Memory B cell (primary cell): ENCODE measurements at regions not wholly inside any gene's neighbourhood (a gene's known extent, or its start where the extent isn't known, plus 50 kb on each side); places are given as distances from the start of the nearest gene placed in this dataset.
A peak's percentile ranks its signal among the peaks of the same experiment; 100 is the strongest.

ENCODE experiments used
- ATAC-seq: fragments of 150-1000 bp; cut with Tn5 transposase; 2 replicates; pipeline ENCODE4 v1.10.0; 2021; ENCODE audit warnings: low read depth, mild to moderate bottlenecking, moderate library complexity
- DNase-seq, 2 donors: peaks; one replicate each; pipeline ENCODE4 v3.0.0; 2022; ENCODE audit warnings: low spot score in 2 of 2
- H3K27ac Mint-ChIP-seq: one replicate; pipeline ENCODE4 v1.8.0; 2022; ENCODE audit warnings: mild to moderate bottlenecking, moderate library complexity, mixed read lengths
- H3K27me3 Mint-ChIP-seq: one replicate; pipeline ENCODE4 v1.8.0; 2022; ENCODE audit warnings: mixed read lengths
- H3K36me3 Mint-ChIP-seq: one replicate; pipeline ENCODE4 v1.8.0; 2022; ENCODE audit warnings: mild to moderate bottlenecking, mixed read lengths
- H3K4me1 Mint-ChIP-seq: one replicate; pipeline ENCODE4 v1.8.0; 2022; ENCODE audit warnings: mixed read lengths
- H3K4me3 Mint-ChIP-seq: one replicate; pipeline ENCODE4 v1.8.0; 2022; ENCODE audit warnings: mild to moderate bottlenecking, moderate library complexity, mixed read lengths
- H3K9me3 Mint-ChIP-seq: one replicate; pipeline ENCODE4 v1.8.0; 2022; ENCODE audit warnings: mixed read lengths

GRCh38 chr19:5235458-5236219, 105.0 kb downstream of the PTPRS start:
- ATAC-seq, result no peak
- Mint-ChIP-seq H3K9me3 (no peaks in the 10 kb centered on the region), H3K4me1 (no peaks in the 10 kb centered on the region), H3K36me3 (peaks cover 3% of the 10 kb centered on the region), H3K27ac (no peak overlapping the region), H3K27me3 (peaks cover 9% of the 10 kb centered on the region), H3K4me3 (no peak overlapping the region)
- DNase-seq, result no peak

- ATAC-seq (no peak), DNase-seq (no peak)
- peaks cover 4% of the 10 kb centered on the region for H3K27me3 Mint-ChIP-seq
- no peak overlapping the region for H3K27ac Mint-ChIP-seq
- H3K4me1 Mint-ChIP-seq, result peaks cover 3% of the 10 kb centered on the region
- no peaks in the 10 kb centered on the region for H3K9me3 Mint-ChIP-seq
- no peak overlapping the region for H3K4me3 Mint-ChIP-seq
- H3K36me3 Mint-ChIP-seq, result peaks cover 2% of the 10 kb centered on the region
Measured at GRCh38 chr19:5234412-5234811, 106.2 kb downstream of the PTPRS start.

- DNase-seq (no peak), ATAC-seq (no peak)
- H3K9me3 Mint-ChIP-seq, result no peaks in the 10 kb centered on the region
Measured at GRCh38 chr19:5232798-5233505, 107.7 kb downstream of the PTPRS start.

GRCh38 chr19:5231857-5232678, 108.5 kb downstream of the PTPRS start:
- H3K27ac Mint-ChIP-seq, result no peak overlapping the region
- no peaks in the 10 kb centered on the region for H3K36me3 Mint-ChIP-seq
- H3K4me3 Mint-ChIP-seq, result no peak overlapping the region
- H3K9me3 Mint-ChIP-seq, result no peaks in the 10 kb centered on the region
- ATAC-seq (no peak), DNase-seq (no peak)
- peaks cover 13% of the 10 kb centered on the region for H3K27me3 Mint-ChIP-seq
- peaks cover 9% of the 10 kb centered on the region for H3K4me1 Mint-ChIP-seq

More at GRCh38 chr19:5232798-5233505, 107.7 kb downstream of the PTPRS start:
- peaks cover 9% of the 10 kb centered on the region for H3K4me1 Mint-ChIP-seq
- H3K36me3 Mint-ChIP-seq, result no peaks in the 10 kb centered on the region
- H3K4me3 Mint-ChIP-seq, result no peak overlapping the region
- no peak overlapping the region for H3K27ac Mint-ChIP-seq
- peaks cover 9% of the 10 kb centered on the region for H3K27me3 Mint-ChIP-seq

GRCh38 chr19:5230730-5231555, 109.7 kb downstream of the PTPRS start:
- Mint-ChIP-seq H3K4me1 (peaks cover 9% of the 10 kb centered on the region), H3K27ac (no peak overlapping the region), H3K9me3 (no peaks in the 10 kb centered on the region), H3K4me3 (no peak overlapping the region), H3K36me3 (no peaks in the 10 kb centered on the region), H3K27me3 (peaks cover 13% of the 10 kb centered on the region)
- no peak for DNase-seq
- ATAC-seq, result no peak

- DNase-seq, result no peak
- H3K4me3 Mint-ChIP-seq, result peak overlapping the region; percentile 32
- peaks cover 9% of the 10 kb centered on the region for H3K4me1 Mint-ChIP-seq
- ATAC-seq, result no peak
- H3K27me3 Mint-ChIP-seq, result peaks cover 16% of the 10 kb centered on the region
- no peaks in the 10 kb centered on the region for H3K36me3 Mint-ChIP-seq
- no peak overlapping the region for H3K27ac Mint-ChIP-seq
- H3K9me3 Mint-ChIP-seq, result no peaks in the 10 kb centered on the region
Measured at GRCh38 chr19:5229778-5230335, 110.8 kb downstream of the PTPRS start.

GRCh38 chr19:5228932-5229777, 111.5 kb downstream of the PTPRS start:
- H3K27ac Mint-ChIP-seq, result no peak overlapping the region
- DNase-seq (no peak), ATAC-seq (no peak)
- H3K4me3 Mint-ChIP-seq, result peak overlapping the region; percentile 77
- no peaks in the 10 kb centered on the region for H3K36me3 Mint-ChIP-seq
- H3K4me1 Mint-ChIP-seq, result peaks cover 9% of the 10 kb centered on the region
- H3K27me3 Mint-ChIP-seq, result peaks cover 20% of the 10 kb centered on the region
- no peaks in the 10 kb centered on the region for H3K9me3 Mint-ChIP-seq

- peaks cover 9% of the 10 kb centered on the region for H3K4me1 Mint-ChIP-seq
- H3K9me3 Mint-ChIP-seq, result no peaks in the 10 kb centered on the region
- no peak overlapping the region for H3K27ac Mint-ChIP-seq
- H3K36me3 Mint-ChIP-seq, result no peaks in the 10 kb centered on the region
- DNase-seq (no peak), ATAC-seq (no peak)
- peaks cover 23% of the 10 kb centered on the region for H3K27me3 Mint-ChIP-seq
- peak overlapping the region; percentile 77 for H3K4me3 Mint-ChIP-seq
Measured at GRCh38 chr19:5228490-5228889, 112.1 kb downstream of the PTPRS start.

GRCh38 chr19:5225486-5226345, 114.9 kb downstream of the PTPRS start:
- peaks cover 9% of the 10 kb centered on the region for H3K4me1 Mint-ChIP-seq
- H3K36me3 Mint-ChIP-seq, result no peaks in the 10 kb centered on the region
- DNase-seq, result no peak
- no peaks in the 10 kb centered on the region for H3K9me3 Mint-ChIP-seq
- ATAC-seq, result no peak
- no peak overlapping the region for H3K4me3 Mint-ChIP-seq
- no peak overlapping the region for H3K27ac Mint-ChIP-seq
- H3K27me3 Mint-ChIP-seq, result peaks cover 29% of the 10 kb centered on the region

GRCh38 chr19:5224480-5224879, 116.1 kb downstream of the PTPRS start:
- no peak for DNase-seq
- peaks cover 30% of the 10 kb centered on the region for H3K27me3 Mint-ChIP-seq
- H3K4me3 Mint-ChIP-seq, result no peak overlapping the region
- H3K4me1 Mint-ChIP-seq, result peaks cover 6% of the 10 kb centered on the region
- H3K27ac Mint-ChIP-seq, result no peak overlapping the region
- H3K36me3 Mint-ChIP-seq, result no peaks in the 10 kb centered on the region
- no peaks in the 10 kb centered on the region for H3K9me3 Mint-ChIP-seq
- ATAC-seq, result no peak

- Mint-ChIP-seq H3K36me3 (no peaks in the 10 kb centered on the region), H3K9me3 (no peaks in the 10 kb centered on the region), H3K27ac (no peak overlapping the region), H3K4me1 (no peaks in the 10 kb centered on the region), H3K27me3 (peaks cover 22% of the 10 kb centered on the region), H3K4me3 (no peak overlapping the region)
- no peak for DNase-seq
- ATAC-seq, result no peak
Measured at GRCh38 chr19:5222821-5223321, 117.7 kb downstream of the PTPRS start.

GRCh38 chr19:5222178-5222577, 118.4 kb downstream of the PTPRS start:
- peaks cover 18% of the 10 kb centered on the region for H3K27me3 Mint-ChIP-seq
- H3K4me3 Mint-ChIP-seq, result no peak overlapping the region
- no peak for ATAC-seq
- no peaks in the 10 kb centered on the region for H3K36me3 Mint-ChIP-seq
- H3K27ac Mint-ChIP-seq, result no peak overlapping the region
- H3K9me3 Mint-ChIP-seq, result no peaks in the 10 kb centered on the region
- H3K4me1 Mint-ChIP-seq, result peaks cover under 1% of the 10 kb centered on the region
- no peak for DNase-seq
